Esophagus squamous epithelium (tissue), 4 donors: ENCODE measurements at regions not wholly inside any gene's neighbourhood (a gene's known extent, or its start where the extent isn't known, plus 50 kb on each side); places are given as distances from the start of the nearest gene placed in this dataset.

Experiments used
- POLR2A ChIP-seq, 4 donors: fragments of 450-650 bp; IDR thresholded peaks; one replicate each; pipeline ENCODE4 v1.6.1; 2017; ENCODE audit warnings: antibody characterized with exemption in 4 of 4, mild to moderate bottlenecking in 4 of 4, moderate library complexity in 3 of 4
- TF ChIP-seq, protein P1 (sequence below), 6 experiments: fragments of 450-650 bp in 4 of 6; fragments of 200-600 bp in 2 of 6; sonication (generic) in 2 of 6; IDR thresholded peaks; one replicate each; pipeline ENCODE4 v1.5.1; 2016 to 2019; ENCODE audit warnings: antibody characterized with exemption in 6 of 6, mild to moderate bottlenecking in 4 of 6, moderate library complexity in 4 of 6

DNA sequence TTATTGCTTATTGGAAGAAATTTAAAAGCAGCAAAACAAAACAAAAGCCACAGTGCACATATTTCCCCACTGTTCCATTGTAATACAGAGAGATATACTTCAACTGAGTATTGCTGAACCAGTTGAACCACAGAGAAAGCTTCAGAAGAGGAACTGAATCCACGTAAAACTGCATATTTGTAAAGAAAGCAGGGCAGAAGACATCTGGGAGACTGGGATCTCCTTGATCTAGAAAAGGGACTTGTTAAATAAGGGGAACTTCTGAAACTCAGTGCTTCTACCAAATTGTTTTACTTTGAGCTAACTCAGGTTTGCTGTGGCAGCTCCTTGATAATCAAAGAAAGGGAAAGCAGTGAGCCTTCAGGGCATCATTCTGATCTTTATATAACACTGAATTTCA, 411.1 kb upstream of the MDGA2 start:
- TF ChIP-seq, protein P1, sequence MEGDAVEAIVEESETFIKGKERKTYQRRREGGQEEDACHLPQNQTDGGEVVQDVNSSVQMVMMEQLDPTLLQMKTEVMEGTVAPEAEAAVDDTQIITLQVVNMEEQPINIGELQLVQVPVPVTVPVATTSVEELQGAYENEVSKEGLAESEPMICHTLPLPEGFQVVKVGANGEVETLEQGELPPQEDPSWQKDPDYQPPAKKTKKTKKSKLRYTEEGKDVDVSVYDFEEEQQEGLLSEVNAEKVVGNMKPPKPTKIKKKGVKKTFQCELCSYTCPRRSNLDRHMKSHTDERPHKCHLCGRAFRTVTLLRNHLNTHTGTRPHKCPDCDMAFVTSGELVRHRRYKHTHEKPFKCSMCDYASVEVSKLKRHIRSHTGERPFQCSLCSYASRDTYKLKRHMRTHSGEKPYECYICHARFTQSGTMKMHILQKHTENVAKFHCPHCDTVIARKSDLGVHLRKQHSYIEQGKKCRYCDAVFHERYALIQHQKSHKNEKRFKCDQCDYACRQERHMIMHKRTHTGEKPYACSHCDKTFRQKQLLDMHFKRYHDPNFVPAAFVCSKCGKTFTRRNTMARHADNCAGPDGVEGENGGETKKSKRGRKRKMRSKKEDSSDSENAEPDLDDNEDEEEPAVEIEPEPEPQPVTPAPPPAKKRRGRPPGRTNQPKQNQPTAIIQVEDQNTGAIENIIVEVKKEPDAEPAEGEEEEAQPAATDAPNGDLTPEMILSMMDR (IDR thresholded peaks at IDR 0.05): no peak
- no peak for TF ChIP-seq POLR2A (IDR thresholded peaks at IDR 0.05)
